CD4-positive, CD25-positive, alpha-beta regulatory T cell (primary cell): ENCODE measurements at regions not wholly inside any gene's neighbourhood (a gene's known extent, or its start where the extent isn't known, plus 50 kb on each side); places are given as distances from the start of the nearest gene placed in this dataset.
"Not testable (repeated sequence)": the region's sequence is repeated elsewhere in the genome, so short reads cannot be mapped to it uniquely, and the experiment has no call there.

Experiments used
- ATAC-seq, 2 donors: fragments of 150-1000 bp; cut with Tn5 transposase; one replicate each; pipeline ENCODE4 v1.10.0; 2021; ENCODE audit warnings: low read depth in 2 of 2, moderate number of reproducible peaks in 2 of 2, moderate library complexity in 1 of 2
- DNase-seq, 3 donors: peaks; one replicate each; pipeline versions ENCODE4 v3.0.0 to v3.0.0-alpha.2; 2012 to 2022; ENCODE audit warnings: mixed read lengths in 1 of 3
- H3K27ac ChIP-seq: one replicate; pipeline ENCODE4 v1.7.0; 2013; ENCODE audit warnings: mild to moderate bottlenecking, low read length; ENCODE audit not compliant: insufficient read depth, poor library complexity, severe bottlenecking
- H3K27me3 ChIP-seq: one replicate; pipeline ENCODE4 v1.7.0; 2013; ENCODE audit warnings: low read length; ENCODE audit not compliant: control insufficient read depth, insufficient read depth
- H3K36me3 ChIP-seq: one replicate; pipeline ENCODE4 v1.7.0; 2013; ENCODE audit warnings: mild to moderate bottlenecking, low read length, moderate library complexity; ENCODE audit not compliant: control insufficient read depth, insufficient read depth
- H3K4me1 ChIP-seq: 2 replicates; pipeline ENCODE4 v1.7.0; 2013; ENCODE audit warnings: mild to moderate bottlenecking, low read length; ENCODE audit not compliant: insufficient read depth, control insufficient read depth, poor library complexity, severe bottlenecking
- H3K4me3 ChIP-seq: one replicate; pipeline ENCODE4 v1.7.0; 2013; ENCODE audit warnings: low read depth, mild to moderate bottlenecking, low read length, moderate library complexity
- H3K9me3 ChIP-seq, 2 experiments: 1 replicate in 1 of 2; 2 replicates in 1 of 2; pipeline ENCODE4 v1.7.0; 2013; ENCODE audit warnings: low read length in 2 of 2, mild to moderate bottlenecking in 1 of 2, moderate library complexity in 1 of 2; ENCODE audit not compliant: control insufficient read depth in 2 of 2
- H3K27ac Mint-ChIP-seq, 3 donors: one replicate each; pipeline ENCODE4 v1.8.0; 2020 to 2022; ENCODE audit warnings: mild to moderate bottlenecking in 3 of 3, mixed read lengths in 3 of 3, moderate library complexity in 2 of 3
- H3K27me3 Mint-ChIP-seq: one replicate; pipeline ENCODE4 v1.8.0; 2022; ENCODE audit warnings: mild to moderate bottlenecking, mixed read lengths
- H3K36me3 Mint-ChIP-seq: one replicate; pipeline ENCODE4 v1.8.0; 2020; ENCODE audit warnings: mixed read lengths
- H3K4me1 Mint-ChIP-seq, 4 donors: one replicate each; pipeline ENCODE4 v1.8.0; 2020 to 2022; ENCODE audit warnings: mixed read lengths in 4 of 4, mild to moderate bottlenecking in 1 of 4
- H3K4me3 Mint-ChIP-seq, 4 donors: one replicate each; pipeline ENCODE4 v1.8.0; 2020 to 2022; ENCODE audit warnings: mild to moderate bottlenecking in 4 of 4, mixed read lengths in 4 of 4, moderate library complexity in 3 of 4
- H3K9me3 Mint-ChIP-seq, 7 donors: one replicate each; pipeline ENCODE4 v1.8.0; 2020 to 2022; ENCODE audit warnings: mixed read lengths in 7 of 7, mild to moderate bottlenecking in 3 of 7, moderate library complexity in 2 of 7

- H3K4me3 Mint-ChIP-seq, H3K36me3 Mint-ChIP-seq, H3K4me3 ChIP-seq, DNase-seq, H3K9me3 ChIP-seq, H3K27me3 Mint-ChIP-seq, H3K9me3 Mint-ChIP-seq, H3K36me3 ChIP-seq, H3K27me3 ChIP-seq, H3K27ac Mint-ChIP-seq, H3K27ac ChIP-seq, H3K4me1 ChIP-seq, ATAC-seq, H3K4me1 Mint-ChIP-seq: not testable (repeated sequence)
These were observed 2684.1 kb upstream of the TPTE start for GRCh38 chr21:7837315-7837714.

GRCh38 chr21:7853426-7853825 lies 2668.0 kb upstream of the TPTE start:
- H3K4me3 ChIP-seq, H3K27ac Mint-ChIP-seq, H3K27me3 ChIP-seq, H3K36me3 ChIP-seq, H3K4me1 Mint-ChIP-seq, H3K27ac ChIP-seq, H3K9me3 ChIP-seq, H3K9me3 Mint-ChIP-seq, H3K36me3 Mint-ChIP-seq, H3K4me1 ChIP-seq, DNase-seq, H3K27me3 Mint-ChIP-seq, ATAC-seq, H3K4me3 Mint-ChIP-seq: not testable (repeated sequence)

GRCh38 chr21:7853836-7854235 lies 2667.5 kb upstream of the TPTE start:
- not testable (repeated sequence) for H3K9me3 ChIP-seq, H3K9me3 Mint-ChIP-seq, H3K27me3 Mint-ChIP-seq, ATAC-seq, H3K27me3 ChIP-seq, H3K27ac ChIP-seq, H3K36me3 Mint-ChIP-seq, H3K4me1 ChIP-seq, H3K27ac Mint-ChIP-seq, H3K4me3 ChIP-seq, DNase-seq, H3K4me3 Mint-ChIP-seq, H3K4me1 Mint-ChIP-seq, H3K36me3 ChIP-seq
